GM23248 (cell line): ENCODE measurements at regions not wholly inside any gene's neighbourhood (a gene's known extent, or its start where the extent isn't known, plus 50 kb on each side); places are given as distances from the start of the nearest gene placed in this dataset.

ENCODE experiments used
- DNase-seq: peaks from one replicate; pipeline ENCODE4 v3.0.0-alpha.2; 2015
- H2AFZ ChIP-seq: fragments of 200-600 bp; sonication (generic); 2 replicates; pipeline ENCODE4 v1.6.1; 2016; ENCODE audit warnings: antibody characterized with exemption
- H3F3A ChIP-seq: fragments of 200-600 bp; sonication (generic); 2 replicates; pipeline ENCODE4 v1.6.1; 2016; ENCODE audit warnings: mild to moderate bottlenecking, antibody characterized with exemption, mixed run types; ENCODE audit not compliant: insufficient read depth
- H3K27ac ChIP-seq: fragments of 200-600 bp; sonication (generic); 2 replicates; pipeline ENCODE4 v1.5.1; 2016; ENCODE audit warnings: mild to moderate bottlenecking
- H3K27me3 ChIP-seq: fragments of 200-600 bp; sonication (generic); replicated peaks from 2 replicates; pipeline ENCODE4 v1.6.1; 2016; ENCODE audit warnings: mild to moderate bottlenecking; ENCODE audit not compliant: insufficient read depth
- H3K36me3 ChIP-seq: fragments of 200-600 bp; sonication (generic); 2 replicates; pipeline ENCODE4 v1.6.1; 2016; ENCODE audit warnings: low read depth, mild to moderate bottlenecking
- H3K4me1 ChIP-seq: fragments of 200-600 bp; sonication (generic); 2 replicates; pipeline ENCODE4 v1.6.1; 2016; ENCODE audit warnings: mild to moderate bottlenecking; ENCODE audit not compliant: insufficient read depth
- H3K4me2 ChIP-seq: fragments of 200-600 bp; sonication (generic); one replicate; pipeline ENCODE4 v1.6.1; 2016; ENCODE audit warnings: mild to moderate bottlenecking; ENCODE audit not compliant: unreplicated experiment
- H3K4me3 ChIP-seq: fragments of 200-600 bp; sonication (generic); 2 replicates; pipeline ENCODE4 v1.5.1; 2016; ENCODE audit warnings: mild to moderate bottlenecking
- H3K79me2 ChIP-seq: fragments of 200-600 bp; sonication (generic); 2 replicates; pipeline ENCODE4 v1.6.1; 2016; ENCODE audit warnings: mild to moderate bottlenecking; ENCODE audit not compliant: insufficient read depth
- H3K9ac ChIP-seq: fragments of 200-600 bp; sonication (generic); 2 replicates; pipeline ENCODE4 v1.6.1; 2016; ENCODE audit warnings: mild to moderate bottlenecking
- H3K9me2 ChIP-seq: fragments of 200-600 bp; sonication (generic); 2 replicates; pipeline ENCODE4 v1.6.1; 2016; ENCODE audit warnings: mixed run types, mild to moderate bottlenecking, moderate library complexity; ENCODE audit not compliant: insufficient read depth
- H3K9me3 ChIP-seq: fragments of 200-600 bp; sonication (generic); one replicate; pipeline ENCODE4 v1.6.1; 2017; ENCODE audit warnings: low read depth
- H4K20me1 ChIP-seq: fragments of 200-600 bp; sonication (generic); 2 replicates; pipeline ENCODE4 v1.6.0; 2016; ENCODE audit not compliant: insufficient read depth
- EZH2 ChIP-seq: fragments of 200-600 bp; sonication (generic); IDR thresholded peaks from 2 replicates; pipeline ENCODE4 v1.6.1; 2018; ENCODE audit warnings: antibody characterized with exemption, mild to moderate bottlenecking; ENCODE audit not compliant: insufficient read depth, poor library complexity, severe bottlenecking
- EZH2phosphoT487 ChIP-seq: fragments of 200-600 bp; sonication (generic); IDR thresholded peaks from 2 replicates; pipeline ENCODE4 v1.6.1; 2018; ENCODE audit warnings: antibody characterized with exemption, moderate library complexity, mild to moderate bottlenecking, low read depth; ENCODE audit not compliant: insufficient read depth
- WGBS, 2 experiments: methylation state at CpG; one replicate each; pipeline ENCODE4 v1.1.6; 2015 to 2017; ENCODE audit warnings: low lambda C conversion rate in 2 of 2, low coverage in 1 of 2; ENCODE audit errors: missing lambda C conversion rate in 2 of 2; 5-methylcytosine and 5-hydroxymethylcytosine counted together
- in situ Hi-C: fragments of 300-500 bp; cut with MboI; formaldehyde crosslinking; loops from 2 replicates; pipeline ENCODE4 v1.15.0; 2020

- Histone ChIP-seq H3K27me3 (no peaks in the 10 kb centered on the region), H3K27ac (no peak overlapping the region), H3F3A (no peaks in the 10 kb centered on the region), H3K9ac (no peak overlapping the region), H3K9me3 (no peaks in the 10 kb centered on the region), H3K4me1 (no peaks in the 10 kb centered on the region), H3K4me2 (no peak overlapping the region), H2AFZ (no peak overlapping the region), H3K9me2 (no peaks in the 10 kb centered on the region), H3K79me2 (no peaks in the 10 kb centered on the region), H4K20me1 (no peaks in the 10 kb centered on the region), H3K36me3 (no peaks in the 10 kb centered on the region), H3K4me3 (no peak overlapping the region)
- no peak for DNase-seq
- in situ Hi-C loops: no loop called here
- WGBS, 2 experiments: 38 to 39% methylated on average over 10 of the region's 10 CpGs
- TF ChIP-seq EZH2phosphoT487 (no peak), EZH2 (no peak)
Observed at GRCh38 chr2:2691419-2691818, 360.3 kb upstream of the MYT1L start.

- no peak overlapping the region for H3K9ac ChIP-seq
- H3K27me3 ChIP-seq: no peaks in the 10 kb centered on the region
- no peaks in the 10 kb centered on the region for H3K4me1 ChIP-seq
- no peaks in the 10 kb centered on the region for H3K9me3 ChIP-seq
- H2AFZ ChIP-seq: no peak overlapping the region
- DNase-seq: no peak
- TF ChIP-seq EZH2 (no peak), EZH2phosphoT487 (no peak)
- WGBS, 2 experiments: 29 to 33% methylated on average over 4 of the region's 4 CpGs
- no peaks in the 10 kb centered on the region for H3K79me2 ChIP-seq
- no peak overlapping the region for H3K27ac ChIP-seq
- in situ Hi-C loops: no loop called here
- no peaks in the 10 kb centered on the region for H4K20me1 ChIP-seq
- no peak overlapping the region for H3K4me3 ChIP-seq
- no peaks in the 10 kb centered on the region for H3K9me2 ChIP-seq
- no peaks in the 10 kb centered on the region for H3F3A ChIP-seq
- H3K4me2 ChIP-seq: no peak overlapping the region
- no peaks in the 10 kb centered on the region for H3K36me3 ChIP-seq
Observed at GRCh38 chr2:2690985-2691384, 359.9 kb upstream of the MYT1L start.

- no peak for DNase-seq
- H3F3A ChIP-seq: no peaks in the 10 kb centered on the region
- in situ Hi-C loops: no loop called here
Observed at GRCh38 chr2:2689306-2689705, 358.2 kb upstream of the MYT1L start.

GRCh38 chr2:2688254-2688653, 357.2 kb upstream of the MYT1L start:
- Histone ChIP-seq H3K4me1 (no peaks in the 10 kb centered on the region), H2AFZ (no peak overlapping the region), H3F3A (no peaks in the 10 kb centered on the region), H3K4me2 (no peak overlapping the region), H3K36me3 (no peaks in the 10 kb centered on the region), H4K20me1 (no peaks in the 10 kb centered on the region), H3K79me2 (no peaks in the 10 kb centered on the region), H3K27ac (no peak overlapping the region), H3K27me3 (no peaks in the 10 kb centered on the region), H3K4me3 (no peak overlapping the region), H3K9ac (no peak overlapping the region), H3K9me3 (no peaks in the 10 kb centered on the region), H3K9me2 (no peaks in the 10 kb centered on the region)
- DNase-seq: no peak
- TF ChIP-seq EZH2 (no peak), EZH2phosphoT487 (no peak)
- WGBS, 2 experiments: 33 to 40% methylated on average over 6 of the region's 6 CpGs
- in situ Hi-C loops: no loop called here

More at GRCh38 chr2:2689306-2689705, 358.2 kb upstream of the MYT1L start:
- no peak overlapping the region for H3K9ac ChIP-seq
- H3K4me2 ChIP-seq: no peak overlapping the region
- no peak overlapping the region for H2AFZ ChIP-seq
- no peaks in the 10 kb centered on the region for H3K79me2 ChIP-seq
- H4K20me1 ChIP-seq: no peaks in the 10 kb centered on the region
- H3K4me3 ChIP-seq: no peak overlapping the region
- no peaks in the 10 kb centered on the region for H3K9me3 ChIP-seq
- no peaks in the 10 kb centered on the region for H3K9me2 ChIP-seq
- 69 to 72% methylated on average over 12 of the region's 12 CpGs for WGBS, 2 experiments
- no peak for TF ChIP-seq EZH2
- no peak for TF ChIP-seq EZH2phosphoT487
- no peaks in the 10 kb centered on the region for H3K36me3 ChIP-seq
- H3K27ac ChIP-seq: no peak overlapping the region
- no peaks in the 10 kb centered on the region for H3K27me3 ChIP-seq
- H3K4me1 ChIP-seq: no peaks in the 10 kb centered on the region

- Histone ChIP-seq H3K9me2 (no peaks in the 10 kb centered on the region), H3K9ac (no peak overlapping the region), H4K20me1 (no peaks in the 10 kb centered on the region), H3K4me3 (no peak overlapping the region), H3K9me3 (no peaks in the 10 kb centered on the region), H2AFZ (no peak overlapping the region), H3K4me1 (no peaks in the 10 kb centered on the region), H3K79me2 (no peaks in the 10 kb centered on the region), H3F3A (no peaks in the 10 kb centered on the region), H3K27ac (no peak overlapping the region), H3K27me3 (no peaks in the 10 kb centered on the region), H3K4me2 (no peak overlapping the region), H3K36me3 (no peaks in the 10 kb centered on the region)
- in situ Hi-C loops: no loop called here
- DNase-seq: no peak
- 13 to 21% methylated on average over 5 of the region's 5 CpGs for WGBS, 2 experiments
- TF ChIP-seq EZH2phosphoT487: no peak
- no peak for TF ChIP-seq EZH2
Observed at GRCh38 chr2:2687745-2688144, 356.7 kb upstream of the MYT1L start.
